Medulla oblongata (tissue), 1 donor: ENCODE measurements at regions not wholly inside any gene's neighbourhood (a gene's known extent, or its start where the extent isn't known, plus 50 kb on each side); places are given as distances from the start of the nearest gene placed in this dataset.
A peak's percentile ranks its signal among the peaks of the same experiment; 100 is the strongest.
"Not testable (repeated sequence)": the region's sequence is repeated elsewhere in the genome, so short reads cannot be mapped to it uniquely, and the experiment has no call there.

ENCODE experiments used
- DNase-seq: peaks from one replicate; pipeline ENCODE4 v3.0.0-alpha.2; 2015; ENCODE audit errors: extremely low spot score

DNA sequence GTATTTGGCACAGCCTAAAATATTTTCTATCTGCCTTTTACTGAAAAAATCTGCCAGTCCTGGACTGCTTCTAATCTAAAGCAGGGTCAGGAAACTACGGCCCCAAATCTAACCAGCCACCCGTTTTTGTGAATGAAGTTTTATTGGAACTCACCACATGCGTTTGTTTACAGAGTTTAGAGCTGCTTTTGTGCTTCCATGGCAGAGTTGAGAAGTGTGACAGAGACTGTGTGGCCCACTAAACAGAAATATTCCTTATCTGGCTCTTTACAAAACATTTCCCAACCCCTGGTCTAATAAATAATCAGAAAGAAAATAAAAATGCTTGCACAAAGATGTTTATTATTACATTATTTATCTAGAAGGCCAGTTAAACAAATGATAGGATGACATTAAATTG is 110.2 kb downstream of the COPRS start:
- DNase-seq, result no peak

DNA sequence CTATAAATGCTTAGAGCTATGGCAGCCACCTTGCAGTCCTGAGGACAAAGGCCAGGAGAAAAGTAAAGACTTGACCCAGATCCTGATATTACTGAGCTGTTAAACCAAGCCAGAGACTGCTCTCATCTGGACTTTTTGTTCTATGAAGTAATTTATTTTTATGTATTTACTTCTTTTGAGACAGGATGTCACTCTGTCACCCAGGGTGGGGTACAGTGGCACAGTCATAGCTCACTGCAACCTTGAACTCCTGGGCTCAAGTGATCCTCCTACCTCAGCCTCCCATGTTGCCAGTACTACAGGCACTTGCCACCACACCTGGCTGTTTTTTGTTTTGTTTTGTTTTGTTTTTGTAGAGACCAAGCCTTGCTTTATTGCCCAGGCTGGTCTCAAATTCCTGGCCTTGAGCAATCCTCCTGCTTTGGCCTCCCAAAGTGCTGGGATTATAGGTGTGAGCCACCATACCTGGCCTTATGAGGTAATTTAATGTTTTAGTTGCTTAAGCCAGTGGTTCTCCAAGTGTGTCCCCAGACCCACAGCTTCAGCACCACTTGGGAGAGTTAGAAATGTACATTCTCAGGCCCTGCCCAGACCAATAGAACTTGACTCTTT is 112.1 kb downstream of the COPRS start:
- DNase-seq, result no peak

DNA sequence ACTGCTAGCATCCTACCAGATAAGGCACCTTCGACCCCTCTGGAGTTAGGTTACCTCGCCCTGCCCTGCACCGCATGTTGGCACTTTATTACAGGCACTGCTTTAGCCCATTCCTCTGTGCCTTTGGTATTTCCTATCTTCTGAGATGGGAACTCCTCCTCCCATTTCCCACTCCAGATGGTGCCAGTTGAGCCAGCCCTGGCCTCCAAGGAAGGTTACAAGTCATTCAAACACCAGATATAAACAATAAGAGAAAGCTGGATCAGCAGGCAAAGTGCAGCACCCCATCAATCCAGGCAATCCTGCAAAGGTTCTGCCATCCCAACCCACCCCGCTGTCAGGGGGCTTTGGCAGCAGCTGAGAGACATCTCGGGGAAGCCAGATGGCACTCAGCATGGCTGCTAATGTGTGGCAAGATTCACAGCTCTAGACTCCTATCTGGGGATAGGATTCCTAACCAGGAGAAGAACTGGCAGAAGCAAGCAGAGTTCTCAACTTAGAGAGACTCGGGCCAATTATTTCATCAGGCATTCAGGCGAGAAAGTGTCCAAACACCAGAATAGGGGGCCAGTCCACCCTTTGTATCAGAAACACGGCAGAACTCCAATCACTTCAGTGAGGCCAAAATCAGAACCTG is 113.0 kb downstream of the COPRS start:
- no peak for DNase-seq

- DNase-seq, result peak; percentile 43
These were observed 114.5 kb downstream of the COPRS start for GRCh38 chr17:31744511-31744951.

GRCh38 chr17:31743797-31744196 is 115.2 kb downstream of the COPRS start:
- DNase-seq, result peak; percentile 17

DNA sequence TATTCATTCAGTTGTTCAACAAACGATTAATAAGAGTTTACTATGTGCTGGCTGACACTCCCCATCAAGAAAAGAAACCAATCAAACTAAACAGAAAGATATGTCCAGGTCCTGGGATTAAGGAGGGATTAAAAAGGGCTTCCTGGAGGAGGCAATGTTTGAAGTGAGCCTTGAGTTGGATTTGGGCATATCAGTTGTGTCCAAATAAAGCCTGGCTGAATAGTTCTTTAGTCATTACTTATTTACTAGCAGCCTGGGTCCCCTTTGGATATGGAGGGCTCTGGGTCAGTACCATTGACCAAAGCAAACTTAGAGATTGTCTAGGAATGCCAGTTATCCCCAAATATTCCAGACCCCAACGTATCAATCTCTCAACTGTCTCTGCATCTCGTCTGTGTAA is 117.7 kb downstream of the COPRS start:
- no peak for DNase-seq

- DNase-seq, result no peak
These were observed 118.4 kb downstream of the COPRS start for GRCh38 chr17:31740611-31741082.

DNA sequence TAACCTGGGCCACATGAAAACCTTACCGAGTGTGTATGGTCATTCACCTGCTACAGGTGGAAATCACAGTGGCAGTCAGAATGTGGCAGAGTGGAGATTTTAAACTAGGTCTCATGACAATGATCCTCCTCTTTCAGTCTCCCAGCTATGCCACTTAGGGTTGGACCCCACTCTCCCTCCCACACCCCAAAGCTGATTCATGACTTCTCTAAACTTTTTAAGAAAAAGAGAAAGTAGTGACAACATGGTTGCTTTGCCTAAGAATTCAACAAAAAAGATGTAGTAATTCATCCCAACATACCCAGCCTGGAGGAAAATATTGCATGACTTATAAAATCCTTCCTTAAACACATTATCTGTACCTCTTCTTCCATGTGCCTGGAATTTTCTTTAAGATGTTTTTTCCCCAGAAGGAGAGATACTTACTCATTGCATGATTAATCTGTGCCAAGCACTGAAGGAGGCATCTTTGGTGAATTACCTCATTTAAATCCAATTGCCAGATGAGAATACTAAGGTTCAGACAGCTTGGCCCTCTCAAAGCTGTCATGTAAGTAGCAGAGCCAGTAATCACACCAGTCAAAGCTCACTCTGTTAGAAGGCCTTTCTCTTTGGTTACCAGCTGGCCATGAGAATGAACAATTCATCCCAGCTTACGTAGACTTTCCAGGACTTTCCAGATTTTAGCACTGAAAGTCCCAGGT is 119.9 kb downstream of the COPRS start:
- DNase-seq, result peak; percentile 23

DNA sequence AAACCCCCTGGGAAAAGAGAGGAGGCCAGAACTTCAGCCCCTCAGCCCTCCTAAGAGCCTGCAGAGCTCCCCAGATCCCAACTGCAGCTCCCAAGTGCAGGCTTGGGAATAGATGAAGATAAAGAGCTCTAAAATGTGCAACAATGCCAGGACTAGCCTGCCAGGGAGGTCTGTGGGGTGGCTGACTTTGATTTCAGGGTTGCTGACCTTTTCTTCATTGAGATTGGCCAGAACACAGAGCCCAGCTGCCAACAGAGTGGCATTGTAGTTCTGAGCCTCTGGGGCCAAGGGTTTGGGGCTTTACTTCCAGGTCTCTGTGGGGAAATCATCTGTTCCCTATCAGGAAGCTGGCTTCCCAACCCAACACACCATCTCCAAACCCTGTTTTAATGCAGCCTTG is 120.6 kb downstream of the COPRS start:
- no peak for DNase-seq

DNA sequence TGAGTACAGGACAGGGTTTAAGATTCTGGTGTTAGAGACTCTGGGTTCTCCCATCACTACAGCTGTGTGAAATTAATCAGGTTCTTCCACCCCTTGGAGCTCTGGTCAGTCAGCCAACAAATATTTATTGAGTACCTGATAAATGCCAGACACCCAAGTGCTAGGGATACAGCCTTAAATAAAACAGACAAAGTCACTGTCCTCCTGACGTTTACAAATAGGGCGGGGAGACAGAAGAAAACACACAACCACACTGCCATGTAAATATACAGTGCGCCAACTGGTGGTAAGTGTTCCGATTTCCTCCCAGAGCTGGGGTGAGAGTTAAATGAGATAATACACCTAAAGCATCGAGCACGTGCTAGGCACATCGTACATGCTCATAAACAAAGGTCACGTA is 121.0 kb downstream of the COPRS start:
- no peak for DNase-seq

DNA sequence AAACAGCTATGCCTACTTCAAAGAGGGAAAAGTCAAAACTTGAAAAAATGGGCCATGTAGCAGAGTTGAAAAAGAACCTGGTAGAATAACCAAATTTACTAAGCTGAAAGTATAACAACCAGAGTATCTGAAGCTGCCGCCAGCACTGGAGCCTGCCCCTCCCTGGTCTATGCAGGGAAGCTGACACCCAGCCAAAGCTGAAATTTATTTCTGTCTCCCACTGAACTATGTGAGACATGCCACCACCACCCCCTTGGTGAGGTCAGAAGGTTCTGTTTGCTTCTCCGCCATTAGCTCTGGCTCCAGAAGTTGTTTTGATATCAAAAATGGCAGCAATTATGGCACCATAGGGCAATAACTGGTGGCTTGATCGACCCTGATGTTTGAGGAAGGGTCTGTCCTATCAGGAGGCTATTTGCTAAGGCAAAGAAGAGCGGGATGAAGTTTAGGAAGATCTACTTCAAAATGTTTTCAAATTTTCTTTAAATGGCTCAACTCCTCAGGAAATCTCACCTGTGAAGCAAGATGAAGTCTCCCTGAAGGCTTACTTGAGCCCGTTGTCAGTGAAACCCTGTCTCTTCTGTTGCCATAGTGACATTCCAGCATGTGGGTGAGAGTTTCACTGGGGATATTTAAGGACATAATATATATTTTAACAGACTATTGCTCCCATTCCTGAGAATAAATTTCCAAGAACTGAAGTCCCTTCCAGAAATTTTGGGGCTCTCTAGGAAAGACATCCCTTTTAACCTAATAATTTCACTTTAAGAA is 122.0 kb downstream of the COPRS start:
- no peak for DNase-seq

- DNase-seq, result no peak
These were observed 125.7 kb downstream of the COPRS start for GRCh38 chr17:31733326-31733725.

GRCh38 chr17:31731585-31732154 is 127.4 kb downstream of the COPRS start:
- not testable (repeated sequence) for DNase-seq

- DNase-seq, result no peak
These were observed 127.9 kb downstream of the COPRS start for GRCh38 chr17:31731118-31731517.

GRCh38 chr17:31726980-31727427 is 132.0 kb downstream of the COPRS start:
- no peak for DNase-seq

- no peak for DNase-seq
These were observed 134.4 kb downstream of the COPRS start for GRCh38 chr17:31724619-31725018.

DNA sequence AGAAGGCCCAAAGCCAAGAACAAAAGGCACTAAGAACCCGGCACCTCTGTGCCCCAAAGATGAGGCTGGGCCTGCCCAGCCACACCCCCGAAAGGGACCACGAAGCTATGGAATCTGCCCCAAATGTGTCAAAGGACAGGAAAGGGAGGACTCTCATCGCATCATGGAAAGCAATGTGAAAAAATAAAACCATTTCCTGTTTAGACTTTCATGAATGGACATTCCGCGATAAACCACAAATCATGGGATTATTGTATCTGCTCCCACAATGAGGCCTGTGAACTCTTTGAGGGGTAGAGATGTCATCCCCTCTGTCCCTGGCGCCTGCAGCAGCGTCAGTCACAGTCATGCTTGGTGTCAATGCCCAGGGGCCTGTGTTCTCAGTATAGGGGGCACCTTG is 135.0 kb downstream of the COPRS start:
- no peak for DNase-seq

GRCh38 chr17:31722251-31723056 is 136.6 kb downstream of the COPRS start:
- DNase-seq, result no peak

DNA sequence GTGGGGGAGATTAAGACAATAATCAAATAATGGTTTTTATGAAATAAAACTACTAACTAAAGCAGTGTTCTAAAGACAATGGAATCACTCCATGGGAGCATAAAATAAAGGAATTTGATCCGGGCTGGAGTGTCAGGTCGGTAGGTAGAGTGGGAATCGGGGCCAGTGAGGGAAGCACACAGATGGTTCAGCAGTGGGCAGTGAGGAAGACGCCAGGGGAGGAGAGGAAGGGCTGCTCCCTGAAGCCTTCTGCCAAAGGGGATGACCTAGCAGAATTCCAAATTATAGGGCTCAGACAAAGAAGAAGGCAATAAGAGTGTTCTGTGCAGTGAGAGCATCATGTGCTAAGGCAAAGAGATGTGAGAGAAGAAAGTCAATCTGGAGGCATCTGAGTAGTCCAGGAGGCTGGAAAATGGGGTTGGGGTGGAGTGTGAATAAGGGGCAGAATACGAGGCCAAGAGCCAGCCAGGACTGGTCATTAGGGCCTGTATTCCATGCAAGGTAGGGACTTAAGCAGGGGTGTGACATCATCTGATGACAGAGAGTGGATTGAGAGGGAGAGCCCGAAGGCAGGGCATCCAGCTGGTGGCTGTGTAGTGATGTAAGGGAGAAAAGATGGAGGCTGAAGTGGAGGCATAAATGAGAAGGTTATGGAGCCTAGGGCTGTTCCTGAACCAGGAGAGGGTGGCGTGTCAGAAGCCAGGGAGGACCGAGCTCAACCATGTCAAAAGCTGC is 137.6 kb downstream of the COPRS start:
- no peak for DNase-seq

DNA sequence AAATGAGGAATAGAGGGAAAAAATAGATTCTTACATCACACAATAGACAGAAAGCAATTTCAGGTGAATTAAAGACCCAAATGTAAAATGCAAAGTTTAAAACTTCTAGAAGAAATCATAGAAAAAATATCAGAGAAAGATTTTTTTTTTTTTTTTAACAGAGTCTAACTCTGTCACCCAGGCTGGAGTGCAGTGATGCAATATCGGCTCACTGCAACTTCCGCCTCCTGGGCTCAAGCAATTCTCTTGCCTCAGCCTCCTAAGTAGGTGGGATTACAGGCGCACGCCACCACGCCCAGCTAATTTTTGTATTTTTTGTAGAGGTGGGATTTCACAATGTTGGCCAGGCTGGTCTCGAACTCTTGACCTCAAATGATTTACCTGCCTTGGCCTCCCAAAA is 141.8 kb downstream of the COPRS start:
- DNase-seq, result not testable (repeated sequence)
